H1 (cell line): ENCODE measurements at regions not wholly inside any gene's neighbourhood (a gene's known extent, or its start where the extent isn't known, plus 50 kb on each side); places are given as distances from the start of the nearest gene placed in this dataset.

Experiments used
- CTCF ChIA-PET: fragments of 300-600 bp; sonication (Branson Sonifier 250); formaldehyde crosslinking; loops from one replicate; lab custom pipeline; 2021; ENCODE audit not compliant: partially characterized antibody; lab: Charles Lee
- POLR2A ChIA-PET: fragments of 300-600 bp; sonication (Branson Sonifier 250); formaldehyde crosslinking; loops from one replicate; lab custom pipeline; 2021; ENCODE audit warnings: inconsistent platforms; ENCODE audit not compliant: partially characterized antibody; lab: Charles Lee
- DNase-seq, 2 experiments: peaks; one replicate each; pipeline versions ENCODE4 v3.0.0 to v3.0.0-alpha.2; 2010 to 2022; ENCODE audit warnings: low spot score in 2 of 2, low read depth in 1 of 2, mixed read lengths in 1 of 2
- FAIRE-seq: peaks from 2 replicates; lab custom pipeline; 2011; peaks lifted over from hg19 to GRCh38; lab: Jason Lieb, UNC
- H2AFZ ChIP-seq: 2 replicates; pipeline ENCODE4 v1.8.1; 2012; ENCODE audit warnings: low read length, inconsistent platforms
- H2AK5ac ChIP-seq: 2 replicates; pipeline ENCODE4 v1.6.1; 2013; ENCODE audit warnings: low read depth, low read length
- H2BK120ac ChIP-seq: replicated peaks from 2 replicates; pipeline ENCODE3; 2013; ENCODE audit warnings: low read depth, low read length, inconsistent platforms
- H2BK12ac ChIP-seq: 2 replicates; pipeline ENCODE4 v1.6.1; 2013; ENCODE audit warnings: low read depth, low read length
- H2BK15ac ChIP-seq: 2 replicates; pipeline ENCODE4 v1.6.1; 2013; ENCODE audit warnings: low read length
- H2BK20ac ChIP-seq: 2 replicates; pipeline ENCODE4 v1.6.1; 2013; ENCODE audit warnings: low read length
- H2BK5ac ChIP-seq: 2 replicates; pipeline ENCODE4 v1.6.1; 2013; ENCODE audit warnings: low read depth, low read length
- H3K14ac ChIP-seq: 2 replicates; pipeline ENCODE4 v1.6.1; 2013; ENCODE audit warnings: inconsistent platforms; ENCODE audit not compliant: insufficient read length
- H3K18ac ChIP-seq: 2 replicates; pipeline ENCODE4 v1.6.1; 2013; ENCODE audit warnings: low read length; ENCODE audit errors: extremely low read depth
- H3K23ac ChIP-seq: 2 replicates; pipeline ENCODE4 v1.6.1; 2013; ENCODE audit warnings: inconsistent platforms; ENCODE audit not compliant: insufficient read length
- H3K23me2 ChIP-seq: 2 replicates; pipeline ENCODE4 v1.6.1; 2013; ENCODE audit warnings: low read depth, low read length
- H3K27ac ChIP-seq: 2 replicates; pipeline ENCODE4 v1.6.1; 2011; ENCODE audit warnings: low read depth, low read length, inconsistent platforms
- H3K27me3 ChIP-seq, 4 experiments: replicated peaks in 1 of 4; 1 replicate in 1 of 4; 2 replicates in 3 of 4; pipeline versions ENCODE4 v1.6.1 to v1.8.1; 2011 to 2013; ENCODE audit warnings: low read length in 3 of 4, mild to moderate bottlenecking in 3 of 4, inconsistent platforms in 2 of 4, mixed read lengths in 2 of 4, moderate library complexity in 1 of 4; ENCODE audit not compliant: control insufficient read depth in 3 of 4, insufficient read depth in 3 of 4; ENCODE audit errors: extremely low read depth in 1 of 4
- H3K36me3 ChIP-seq, 4 experiments: 2 replicates each; pipeline versions ENCODE4 v1.6.1 to v1.8.1; 2011 to 2013; ENCODE audit warnings: mild to moderate bottlenecking in 4 of 4, low read length in 3 of 4, moderate library complexity in 2 of 4, control low read depth in 1 of 4, inconsistent platforms in 1 of 4; ENCODE audit not compliant: insufficient read depth in 4 of 4, control insufficient read depth in 2 of 4
- H3K4ac ChIP-seq: replicated peaks from 2 replicates; pipeline ENCODE3; 2013; ENCODE audit warnings: low read length, low read depth, mixed read lengths, inconsistent platforms; ENCODE audit not compliant: insufficient read length
- H3K4me1 ChIP-seq, 4 experiments: replicated peaks in 1 of 4; 1 replicate in 1 of 4; 2 replicates in 3 of 4; pipeline versions ENCODE4 v1.6.1 to v1.8.1; 2011 to 2013; ENCODE audit warnings: low read length in 3 of 4, inconsistent platforms in 2 of 4, mixed read lengths in 1 of 4; ENCODE audit not compliant: insufficient read depth in 4 of 4, control insufficient read depth in 3 of 4
- H3K4me2 ChIP-seq, 2 experiments: 2 replicates each; pipeline versions ENCODE4 v1.6.1 to v1.8.1; 2011 to 2013; ENCODE audit warnings: low read depth in 2 of 2, low read length in 2 of 2, control low read depth in 1 of 2, inconsistent platforms in 1 of 2, mild to moderate bottlenecking in 1 of 2; ENCODE audit not compliant: insufficient read depth in 1 of 2
- H3K4me3 ChIP-seq, 4 experiments: fragments of 200-600, 300-600 bp in 1 of 4; sonication (generic), shearing (Covaris generic), sonication (Bioruptor Twin) in 1 of 4; 2 replicates each; pipeline versions ENCODE4 v1.5.1 to v1.8.1; 2011 to 2016; ENCODE audit warnings: low read length in 4 of 4, low read depth in 3 of 4, control low read depth in 2 of 4, inconsistent platforms in 2 of 4, mild to moderate bottlenecking in 2 of 4, mixed read lengths in 1 of 4, moderate library complexity in 1 of 4; ENCODE audit not compliant: insufficient read depth in 2 of 4; ENCODE audit errors: extremely low read depth in 1 of 4
- H3K56ac ChIP-seq: replicated peaks from 2 replicates; pipeline ENCODE3; 2013; ENCODE audit warnings: low read depth, mild to moderate bottlenecking, mixed read lengths, low read length, inconsistent platforms; ENCODE audit not compliant: insufficient read length
- H3K79me1 ChIP-seq: 2 replicates; pipeline ENCODE4 v1.6.1; 2013; ENCODE audit warnings: low read depth, low read length, control low read depth
- H3K79me2 ChIP-seq, 2 experiments: 2 replicates each; pipeline versions ENCODE4 v1.6.1 to v1.8.1; 2012 to 2013; ENCODE audit warnings: low read length in 2 of 2, mild to moderate bottlenecking in 2 of 2, inconsistent platforms in 1 of 2; ENCODE audit not compliant: insufficient read depth in 2 of 2, control insufficient read depth in 1 of 2
- H3K9ac ChIP-seq, 4 experiments: replicated peaks in 1 of 4; 1 replicate in 1 of 4; 2 replicates in 3 of 4; pipeline versions ENCODE4 v1.6.1 to v1.8.1; 2011 to 2013; ENCODE audit warnings: low read depth in 3 of 4, low read length in 3 of 4, control low read depth in 2 of 4, mild to moderate bottlenecking in 2 of 4, moderate library complexity in 2 of 4, inconsistent platforms in 1 of 4; ENCODE audit errors: extremely low read depth in 1 of 4
- H3K9me3 ChIP-seq, 2 experiments: 2 replicates each; pipeline versions ENCODE4 v1.6.1 to v1.8.1; 2012 to 2013; ENCODE audit warnings: mild to moderate bottlenecking in 2 of 2, moderate library complexity in 2 of 2, control low read depth in 1 of 2, inconsistent platforms in 1 of 2, low read depth in 1 of 2, low read length in 1 of 2, mixed read lengths in 1 of 2; ENCODE audit not compliant: insufficient read depth in 2 of 2
- H4K20me1 ChIP-seq, 2 experiments: replicated peaks in 1 of 2; 2 replicates each; pipeline versions ENCODE3 to v1.8.1; 2011 to 2013; ENCODE audit warnings: inconsistent platforms in 2 of 2, low read length in 2 of 2, mild to moderate bottlenecking in 1 of 2; ENCODE audit not compliant: insufficient read depth in 2 of 2, control insufficient read depth in 1 of 2
- H4K5ac ChIP-seq: 2 replicates; pipeline ENCODE4 v1.6.1; 2013; ENCODE audit warnings: low read length, low read depth, mixed read lengths, inconsistent platforms; ENCODE audit not compliant: insufficient read length
- H4K8ac ChIP-seq: 2 replicates; pipeline ENCODE4 v1.8.0; 2013; ENCODE audit warnings: mild to moderate bottlenecking, moderate library complexity, low read length, inconsistent platforms; ENCODE audit not compliant: insufficient read depth; ENCODE audit errors: extremely low read depth
- H4K91ac ChIP-seq: replicated peaks from 2 replicates; pipeline ENCODE3; 2013; ENCODE audit warnings: low read length, mixed read lengths, inconsistent platforms; ENCODE audit not compliant: insufficient read length
- BACH1 ChIP-seq: IDR thresholded peaks from 2 replicates; pipeline ENCODE4 v1.6.1; 2012; ENCODE audit warnings: low read length, improper control_type of control experiment
- GTF2F1 ChIP-seq: IDR thresholded peaks from 2 replicates; pipeline ENCODE4 v1.6.1; 2012; ENCODE audit warnings: low read depth, low read length, improper control_type of control experiment, borderline replicate concordance
- RXRA ChIP-seq: IDR thresholded peaks from 2 replicates; pipeline ENCODE4 v1.6.1; 2011; ENCODE audit warnings: low read depth, mild to moderate bottlenecking, low read length, moderate library complexity; ENCODE audit not compliant: insufficient read depth
- WGBS, 2 experiments: shearing (Covaris generic) in 1 of 2; methylation state at CpG; one replicate each; pipeline versions ENCODE4 v1.1.6 to v1.1.7; 2013 to 2015; ENCODE audit warnings: low lambda C conversion rate in 2 of 2, mixed read lengths in 2 of 2, inconsistent platforms in 1 of 2, low coverage in 1 of 2, missing lambda C conversion rate in 1 of 2; ENCODE audit not compliant: insufficient replicate concordance in 2 of 2, insufficient coverage in 1 of 2, insufficient read length in 1 of 2; ENCODE audit errors: extremely low coverage in 1 of 2, missing lambda C conversion rate in 1 of 2; 5-methylcytosine and 5-hydroxymethylcytosine counted together

DNA sequence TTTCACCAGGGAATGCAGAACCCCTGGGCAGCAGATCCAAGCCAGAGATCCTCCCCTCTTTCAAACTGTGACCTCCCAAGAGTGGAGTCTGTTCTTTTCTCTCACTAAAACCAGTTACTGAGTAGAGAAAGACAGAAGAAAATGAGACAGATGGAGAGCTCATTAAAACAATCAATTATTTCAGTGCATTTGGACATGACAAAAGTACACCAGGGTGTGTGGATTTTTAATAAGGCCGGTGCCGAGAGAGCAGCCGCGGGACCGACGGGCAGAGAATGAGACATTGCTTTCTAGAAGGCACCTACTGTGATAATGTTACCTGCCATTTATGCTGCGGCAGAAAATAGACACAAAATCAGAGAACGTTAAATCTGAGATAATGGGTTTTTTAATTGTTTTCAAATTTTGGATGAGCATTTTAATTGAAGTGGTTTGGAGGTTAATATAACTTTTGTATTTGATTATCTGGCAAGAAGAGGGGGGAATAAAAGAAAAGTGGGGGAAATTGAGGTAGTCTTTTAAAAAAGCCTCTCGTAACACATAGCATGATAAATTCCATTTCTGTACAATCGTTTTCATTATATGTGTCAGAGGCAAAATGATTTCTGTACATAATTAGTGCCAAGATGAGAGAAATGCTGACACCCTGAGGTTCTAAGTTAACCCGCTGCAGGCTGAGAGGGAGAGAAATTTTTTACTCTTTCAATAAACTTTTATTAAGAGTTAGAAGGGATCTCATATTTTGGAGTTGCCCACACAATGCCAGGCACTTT lies 70.8 kb downstream of the HSPB8 start:
- Histone ChIP-seq H4K5ac (no peak overlapping the region), H4K8ac (no peak overlapping the region), H3K56ac (no peak overlapping the region), H3K27me3 (peaks cover 0 to 2% (median 0%) of the 10 kb centered on the region in 4 experiments; a peak in 2 of 7 replicates), H2BK12ac (no peak overlapping the region), H4K91ac (no peak overlapping the region), H2BK20ac (no peak overlapping the region), H3K23ac (no peak overlapping the region), H2BK15ac (no peak overlapping the region), H3K14ac (no peak overlapping the region), H3K79me1 (no peaks in the 10 kb centered on the region), H2AK5ac (no peak overlapping the region), H2BK120ac (no peak overlapping the region), H4K20me1 (no peaks in the 10 kb centered on the region), H3K79me2 (no peaks in the 10 kb centered on the region), H3K23me2 (no peaks in the 10 kb centered on the region), H2BK5ac (no peak overlapping the region), H3K36me3 (no peaks in the 10 kb centered on the region), H3K18ac (no peak overlapping the region), H3K27ac (no peak overlapping the region), H3K9me3 (no peaks in the 10 kb centered on the region), H3K4me2 (no peak overlapping the region), H3K4me1 (peaks cover 0 to 3% (median 0%) of the 10 kb centered on the region in 4 experiments; a peak in 1 of 7 replicates), H3K4me3 (no peak overlapping the region), H3K9ac (no peak overlapping the region), H2AFZ (no peak overlapping the region), H3K4ac (no peak overlapping the region)
- no peak for DNase-seq
- no peak for TF ChIP-seq BACH1
- no peak for TF ChIP-seq GTF2F1
- TF ChIP-seq RXRA = no peak
- ChIA-PET POLR2A (no interaction called here), CTCF (interaction anchor here (2.0 kb wide), 1 partner anchor 14 kb away, joined by 9 read pairs; no protein-coding TSS in a partner anchor)
- 84% methylated on average over 11 of the region's 11 CpGs; no CpG with 5 or more reads in 1 of the 2 experiments for WGBS, 2 experiments
- no peak for FAIRE-seq
